ENCODE measurements at regions not wholly inside any gene's neighbourhood (a gene's known extent, or its start where the extent isn't known, plus 50 kb on each side); places are given as distances from the start of the nearest gene placed in this dataset.
"Not testable (repeated sequence)": the region's sequence is repeated elsewhere in the genome, so short reads cannot be mapped to it uniquely, and the experiment has no call there.

DNA sequence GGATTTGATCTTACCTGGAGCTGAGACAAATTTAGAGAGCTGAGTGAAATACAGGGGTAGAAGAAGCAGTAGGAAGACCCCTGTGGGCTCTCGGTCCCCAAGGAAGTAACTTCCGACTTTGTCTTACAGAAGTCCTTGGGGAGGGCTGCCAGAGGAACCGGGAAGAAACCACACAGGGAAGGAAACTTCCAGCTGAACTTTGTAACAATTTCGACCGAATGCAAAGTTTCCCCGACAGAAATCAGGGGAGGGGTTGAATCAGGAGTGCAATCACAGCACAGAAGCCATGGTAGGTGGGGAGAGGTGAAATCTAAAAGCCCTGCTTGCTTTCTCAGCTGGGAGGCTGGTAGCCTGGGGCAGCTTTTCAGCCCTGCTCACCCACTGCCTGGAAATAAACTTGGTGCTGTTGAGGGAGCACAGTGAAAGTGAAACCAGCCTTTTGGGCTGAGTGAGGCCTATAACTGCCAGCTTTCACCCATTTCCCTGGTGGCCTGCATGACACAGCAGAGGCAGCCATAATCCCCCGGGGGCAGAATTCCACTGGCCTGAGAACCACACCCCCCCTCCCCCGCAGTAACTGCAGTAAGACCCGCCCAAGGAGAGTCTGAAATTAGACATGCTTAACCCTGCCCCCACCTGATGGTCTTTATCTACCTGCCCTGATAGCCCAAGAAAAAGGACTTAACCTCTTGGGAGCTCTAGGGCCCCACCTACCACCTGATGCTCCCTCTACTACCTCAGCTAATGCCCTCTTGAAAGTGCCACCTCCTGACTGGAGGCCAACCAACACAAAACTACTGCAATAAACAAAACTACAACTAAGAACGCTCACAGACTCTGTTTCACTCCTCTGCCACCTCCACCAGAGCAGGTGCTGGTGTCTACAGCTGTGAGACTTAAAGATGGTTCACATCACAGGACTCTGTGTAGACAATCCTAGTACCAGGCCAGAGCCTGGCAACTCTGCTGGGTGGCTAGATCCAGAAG lies 248.2 kb downstream of the PARM1 start:
- DNase-seq = no peak

DNA sequence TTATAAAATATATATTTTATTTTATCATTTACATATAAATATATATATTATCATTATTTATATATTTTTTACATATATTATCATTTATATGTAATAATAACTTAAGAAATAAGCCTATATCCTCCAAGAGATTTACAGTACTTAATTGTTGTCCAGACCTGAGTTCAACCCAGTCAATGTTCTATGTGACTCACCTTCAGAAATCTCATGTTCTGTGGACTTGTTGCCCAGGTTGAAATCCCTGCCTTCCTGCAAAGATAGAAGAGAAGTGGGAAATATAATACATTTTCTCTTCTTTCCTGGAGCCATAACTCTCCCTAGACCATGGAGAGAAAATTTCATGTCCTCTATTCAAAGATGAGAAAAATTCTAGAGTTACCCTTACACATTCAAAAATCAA lies 247.3 kb downstream of the PARM1 start:
- no peak for DNase-seq

GRCh38 chr4:75179510-75179909 lies 246.6 kb downstream of the PARM1 start:
- DNase-seq = no peak

DNA sequence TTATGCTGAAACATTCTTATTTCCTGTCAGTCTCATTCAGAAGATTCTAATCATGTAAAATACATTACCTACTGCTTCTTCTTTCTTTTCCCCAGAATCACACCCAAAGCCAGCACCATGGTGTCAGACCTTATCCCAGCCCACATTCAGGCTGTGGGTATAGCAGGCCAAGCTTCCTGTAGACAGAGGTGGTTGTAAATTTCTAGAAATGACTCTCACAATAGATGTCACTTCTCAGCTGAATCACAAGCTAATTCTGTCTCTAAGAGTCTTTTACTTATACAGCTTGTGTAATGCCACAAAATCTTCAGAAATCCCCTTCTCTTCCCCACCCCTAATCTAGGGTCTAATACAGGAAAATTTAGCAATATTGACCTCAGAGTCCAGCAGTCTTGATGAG lies 239.6 kb downstream of the PARM1 start:
- no peak for DNase-seq

DNA sequence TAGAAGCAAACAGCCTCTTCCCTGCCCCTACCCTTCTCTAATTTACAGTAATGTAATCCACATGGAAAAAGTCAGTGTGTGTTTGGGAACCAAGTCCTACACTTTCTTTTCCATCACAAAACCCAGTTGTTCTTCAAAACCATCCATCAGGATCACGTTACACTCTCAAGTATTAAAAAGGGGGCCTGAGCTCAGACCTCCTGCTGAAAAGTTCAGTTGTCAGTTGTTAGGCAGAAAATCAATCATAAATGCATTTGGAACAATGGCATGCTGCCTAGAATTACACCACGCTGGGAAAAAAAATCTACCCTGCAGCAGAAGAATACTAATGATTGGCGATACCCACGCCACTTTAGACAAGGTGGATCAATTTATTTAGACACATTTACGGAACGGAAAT lies 236.5 kb downstream of the PARM1 start:
- DNase-seq = no peak

DNA sequence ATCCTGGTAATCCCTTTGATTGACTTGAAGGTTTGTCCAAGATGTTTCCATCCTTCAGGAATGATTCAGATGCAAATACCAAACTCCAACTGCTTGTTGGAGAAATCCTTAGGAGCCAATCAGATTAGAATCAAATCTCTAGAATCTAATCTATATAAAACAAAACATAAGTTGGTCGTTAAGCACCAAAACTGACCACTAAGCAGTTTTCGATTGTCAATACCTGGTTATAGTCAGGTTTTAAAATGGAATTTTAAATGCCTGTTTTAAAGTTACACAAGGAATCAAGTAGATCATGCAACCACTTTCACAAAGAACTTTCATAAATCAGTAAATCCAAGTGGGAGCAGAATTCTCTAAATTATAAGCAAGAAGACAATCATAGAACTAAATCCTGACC lies 236.1 kb downstream of the PARM1 start:
- no peak for DNase-seq

DNA sequence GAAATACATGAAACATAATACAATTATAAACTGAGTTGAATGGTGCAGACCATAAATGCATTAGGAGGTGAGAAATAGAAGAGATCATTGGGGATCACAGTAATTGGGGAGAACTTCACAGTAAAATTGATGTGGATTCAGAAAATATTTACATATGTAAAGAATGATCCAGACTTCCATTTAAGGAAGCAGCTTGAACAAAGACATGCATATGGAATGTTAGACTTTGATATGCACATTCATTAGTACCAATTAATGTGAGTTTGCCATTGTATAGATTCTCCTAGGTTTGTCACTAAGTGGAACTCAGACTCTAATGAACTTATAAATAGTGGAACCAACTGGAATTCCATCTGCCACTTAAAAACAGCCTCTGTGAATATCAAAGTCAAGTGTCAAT lies 235.6 kb downstream of the PARM1 start:
- no peak for DNase-seq

DNA sequence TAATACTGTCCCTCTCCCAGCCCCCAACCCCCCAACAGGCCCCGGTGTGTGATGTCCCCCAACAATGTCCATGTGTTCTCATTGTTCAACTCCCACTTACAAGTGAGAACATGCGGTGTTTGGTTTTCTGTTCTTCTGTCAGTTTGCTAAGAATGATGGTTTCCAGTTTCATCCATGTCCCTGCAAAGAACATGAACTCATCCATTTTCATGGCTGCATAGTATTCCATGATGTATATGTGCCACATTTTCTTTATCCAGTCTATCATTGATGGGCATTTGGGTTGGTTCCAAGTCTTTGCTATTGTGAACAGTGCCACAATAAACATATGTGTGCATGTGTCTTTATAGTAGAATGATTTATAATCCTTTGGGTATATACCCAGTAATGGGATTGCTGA lies 232.2 kb downstream of the PARM1 start:
- DNase-seq = not testable (repeated sequence)

DNA sequence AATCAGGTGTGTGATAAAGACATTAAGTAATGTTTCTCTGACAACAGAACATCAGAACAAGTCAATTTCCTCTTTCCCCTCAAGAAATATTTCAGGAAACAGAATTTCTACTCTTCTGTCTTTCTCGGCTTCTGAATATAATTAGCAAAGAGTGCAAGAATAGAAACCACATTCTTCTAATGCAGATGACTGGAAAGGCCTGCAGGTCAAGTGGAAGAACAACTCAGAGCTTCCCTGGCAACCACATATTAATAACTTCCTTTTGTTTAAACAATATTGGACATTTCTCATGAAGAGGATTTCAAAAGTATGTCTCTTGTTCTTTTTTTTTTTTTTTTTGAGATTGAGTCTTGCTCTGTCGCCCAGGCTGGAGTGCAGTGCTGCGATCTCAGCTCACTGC lies 225.5 kb downstream of the PARM1 start:
- no peak for DNase-seq

DNA sequence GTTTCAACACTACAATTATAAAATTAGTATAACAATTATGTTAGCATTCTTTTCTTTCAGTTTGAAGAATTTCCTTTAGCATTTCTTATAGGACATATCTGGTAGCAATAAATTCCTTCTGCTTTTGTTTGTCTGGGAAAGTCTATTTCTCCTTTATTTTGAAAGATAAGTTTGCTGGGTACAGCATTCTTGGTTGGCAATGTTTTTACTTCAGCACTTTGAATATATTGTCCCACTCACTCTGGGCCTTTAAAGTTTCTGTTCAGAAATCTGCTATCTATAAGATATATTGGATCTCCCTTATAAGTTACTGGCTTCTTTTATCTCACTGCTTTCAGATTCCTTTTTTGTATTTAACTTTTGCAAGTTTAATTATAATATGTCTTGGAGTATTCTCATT lies 222.1 kb downstream of the PARM1 start:
- no peak for DNase-seq

DNA sequence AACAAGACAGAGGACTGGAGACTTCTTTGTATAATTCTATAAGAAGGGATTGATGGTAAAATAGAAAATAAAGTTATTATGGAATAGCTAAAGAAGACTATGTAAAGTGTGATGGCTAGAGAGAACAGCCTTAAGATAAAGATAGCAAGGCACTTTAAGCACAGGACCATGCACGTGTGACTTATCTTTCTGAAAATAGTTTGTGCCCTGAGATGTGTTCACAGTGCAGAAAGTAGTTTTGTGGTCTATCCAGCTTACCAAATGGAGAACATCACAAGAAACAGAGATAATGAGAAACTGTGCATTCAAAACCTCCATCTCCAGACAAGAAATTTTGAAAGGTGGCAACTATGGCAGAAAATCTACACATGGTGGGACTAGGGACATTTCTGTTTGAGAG lies 213.3 kb downstream of the PARM1 start:
- no peak for DNase-seq

- DNase-seq = no peak
These were observed 211.6 kb downstream of the PARM1 start for GRCh38 chr4:75144475-75144874.

GRCh38 chr4:75142850-75143249 lies 209.9 kb downstream of the PARM1 start:
- DNase-seq = no peak

DNA sequence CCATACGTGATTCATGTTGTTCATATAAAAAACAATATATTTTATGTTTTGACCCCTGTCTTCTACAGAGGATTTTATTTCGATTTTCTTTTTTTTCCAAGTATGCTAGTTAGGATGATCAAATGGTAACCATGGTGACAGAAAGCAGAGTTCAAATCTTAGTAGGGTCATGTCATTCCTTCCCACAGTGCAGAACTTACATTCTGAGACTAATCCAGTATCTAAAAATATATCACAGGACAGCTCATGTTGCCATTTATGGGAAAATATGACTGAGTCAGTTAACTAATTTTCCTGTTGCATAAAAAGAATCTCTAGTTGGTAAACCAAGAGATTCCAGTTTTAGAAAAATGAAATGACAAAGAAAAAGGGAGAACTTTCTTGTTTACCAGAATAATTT lies 209.5 kb downstream of the PARM1 start:
- DNase-seq = no peak

- DNase-seq = no peak
These were observed 208.2 kb downstream of the PARM1 start for GRCh38 chr4:75141162-75141561.

GRCh38 chr4:75137302-75137701 lies 204.4 kb downstream of the PARM1 start:
- DNase-seq = no peak

DNA sequence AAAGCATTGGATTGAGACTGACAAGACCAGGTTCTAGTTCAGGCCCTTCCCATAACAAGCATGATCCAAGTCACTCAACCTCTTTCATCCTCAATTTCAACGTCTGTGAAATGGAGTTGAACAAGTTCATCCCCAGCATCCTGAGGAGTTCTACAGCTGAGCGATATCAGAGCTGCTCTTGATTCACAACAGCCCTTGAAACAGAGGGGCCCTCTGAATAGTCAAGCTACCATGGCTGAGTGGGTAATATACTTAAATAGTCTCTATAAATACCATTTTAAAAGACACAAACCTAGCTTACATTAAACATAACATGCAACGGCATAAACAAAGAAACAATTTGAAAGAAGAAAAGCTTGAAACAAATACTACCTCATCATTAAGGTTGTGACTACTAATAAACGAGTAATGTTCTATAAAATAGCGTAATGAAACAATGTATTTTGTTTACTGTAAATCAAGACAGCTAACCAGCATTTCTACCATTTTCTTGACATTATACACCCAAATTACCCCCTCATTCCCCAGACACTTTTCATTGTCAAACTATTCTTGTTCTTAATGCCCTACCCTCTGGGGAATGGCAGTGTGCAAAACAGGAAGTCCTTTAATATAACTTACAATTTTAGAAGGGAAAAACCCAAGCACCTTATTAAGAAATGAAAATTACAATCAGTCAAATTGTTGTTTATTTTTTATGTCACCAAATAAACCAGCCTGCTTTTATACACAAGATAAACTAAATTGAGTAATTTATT lies 202.3 kb downstream of the PARM1 start:
- DNase-seq = no peak

DNA sequence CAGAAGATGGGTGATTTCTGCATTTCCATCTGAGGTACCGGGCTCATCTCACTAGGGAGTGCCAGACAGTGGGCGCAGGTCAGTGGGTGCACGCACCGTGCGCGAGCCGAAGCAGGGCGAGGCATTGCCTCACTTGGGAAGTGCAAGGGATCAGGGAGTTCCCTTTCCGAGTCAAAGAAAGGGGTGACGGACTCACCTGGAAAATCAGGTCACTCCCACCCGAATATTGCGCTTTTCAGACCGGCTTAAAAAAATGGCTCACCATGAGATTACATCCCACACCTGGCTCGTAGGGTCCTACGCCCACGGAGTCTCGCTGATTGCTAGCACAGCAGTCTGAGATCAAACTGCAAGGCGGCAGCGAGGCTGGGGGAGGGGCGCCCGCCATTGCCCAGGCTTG lies 194.0 kb downstream of the PARM1 start:
- DNase-seq = not testable (repeated sequence)

DNA sequence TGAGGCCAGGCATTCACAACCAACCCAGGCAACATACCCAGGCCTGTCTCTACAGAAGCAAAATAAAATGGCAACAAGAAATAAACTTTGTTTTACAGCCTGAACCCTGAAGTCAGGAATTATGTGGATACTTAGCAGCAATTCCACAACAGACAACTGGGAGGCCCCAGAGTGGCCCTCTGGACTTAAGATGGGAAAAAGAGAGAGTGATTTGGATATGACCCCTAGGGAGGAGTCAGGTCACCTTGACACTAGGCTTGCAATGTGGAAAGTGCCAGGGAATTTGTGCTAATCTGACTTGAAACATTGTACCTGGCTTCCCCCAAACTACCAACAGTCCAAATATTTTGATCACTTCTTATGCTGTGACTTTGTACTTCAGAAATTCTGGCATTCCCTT lies 193.1 kb downstream of the PARM1 start:
- DNase-seq = no peak

DNA sequence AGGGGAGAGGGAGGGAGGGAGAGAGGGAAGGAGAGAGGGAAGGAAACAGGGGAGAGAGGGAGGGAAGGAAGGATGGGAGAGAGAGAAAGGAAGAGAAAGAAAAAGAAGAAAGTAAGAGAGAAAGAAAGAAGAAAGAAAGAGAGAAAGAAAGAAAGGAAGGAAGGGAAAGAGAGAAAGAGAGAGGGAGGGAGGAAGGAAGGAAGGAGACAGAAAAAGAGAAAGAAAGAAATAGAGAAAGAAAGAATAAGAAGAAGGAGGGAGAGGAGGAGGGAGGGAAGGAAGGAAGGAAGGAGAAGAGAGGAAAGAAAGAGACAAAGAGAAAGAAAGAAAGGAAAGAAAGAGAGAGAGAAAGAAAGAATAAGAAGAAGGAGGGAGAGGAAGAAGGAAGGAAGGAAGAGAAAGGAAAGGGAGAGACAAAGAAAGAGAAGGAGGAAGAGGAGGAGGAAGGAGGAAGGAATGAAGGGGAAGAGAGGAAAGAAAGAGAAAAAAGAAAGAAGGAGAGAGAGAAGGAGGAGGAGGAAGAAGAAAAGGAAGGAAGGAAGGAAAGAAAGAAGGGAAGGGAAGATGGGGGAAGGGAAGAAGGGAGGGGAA lies 189.6 kb downstream of the PARM1 start:
- DNase-seq = no peak

- DNase-seq = no peak
These were observed 185.8 kb downstream of the PARM1 start for GRCh38 chr4:75118739-75119138.

GRCh38 chr4:75110061-75110460 lies 177.1 kb downstream of the PARM1 start:
- no peak for DNase-seq

DNA sequence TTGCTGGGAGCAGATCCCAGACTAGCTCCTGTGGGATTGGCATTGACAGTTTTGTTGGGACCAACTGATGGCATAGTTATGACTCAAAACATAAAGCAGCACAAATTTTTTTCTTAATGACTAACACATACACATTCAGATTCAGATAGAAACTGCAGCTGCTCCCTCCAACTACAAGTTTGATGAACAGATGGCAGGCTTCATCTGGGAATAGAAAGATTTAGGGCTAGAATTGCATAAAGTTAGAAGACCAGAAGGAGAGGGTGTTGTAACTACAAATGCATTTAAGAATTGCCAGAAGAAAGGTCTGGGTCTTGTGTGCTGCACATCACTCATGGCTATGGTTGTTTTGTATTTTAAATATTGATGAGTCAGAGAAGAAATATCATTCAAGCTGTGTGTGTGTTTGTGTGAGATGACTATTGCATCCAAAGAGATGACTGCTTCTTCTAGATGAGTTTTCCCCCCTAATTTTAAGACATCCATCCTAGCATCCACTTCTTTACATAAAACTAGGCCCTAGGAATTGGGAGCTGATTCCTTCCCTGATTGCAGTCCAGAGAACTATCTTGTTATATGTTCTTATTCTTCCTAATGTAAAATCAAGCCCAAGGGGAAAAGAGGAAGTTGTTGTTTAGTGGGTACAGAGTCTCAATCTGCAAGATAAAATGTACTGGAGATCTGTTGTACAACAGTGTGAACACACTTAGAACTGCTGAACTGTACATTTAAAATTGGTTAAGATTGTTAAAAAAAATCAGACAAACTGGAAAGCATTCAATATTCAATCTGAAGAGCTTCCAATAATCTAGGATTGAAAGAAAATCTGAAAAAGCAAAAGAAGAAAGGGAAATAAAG lies 175.1 kb downstream of the PARM1 start:
- peak; percentile 21 for DNase-seq

Data from NCI-H524 treated with DMSO at 0.1 percent for 48 hours (cell line).